GM18858 (cell line): ENCODE measurements at regions not wholly inside any gene's neighbourhood (a gene's known extent, or its start where the extent isn't known, plus 50 kb on each side); places are given as distances from the start of the nearest gene placed in this dataset.
"Not testable (repeated sequence)": the region's sequence is repeated elsewhere in the genome, so short reads cannot be mapped to it uniquely, and the experiment has no call there.

Experiments used
- ATAC-seq: cut with Tn5 transposase; IDR thresholded peaks from one replicate; pipeline ENCODE4 v1.9.1; 2021; ENCODE audit not compliant: unreplicated experiment

DNA sequence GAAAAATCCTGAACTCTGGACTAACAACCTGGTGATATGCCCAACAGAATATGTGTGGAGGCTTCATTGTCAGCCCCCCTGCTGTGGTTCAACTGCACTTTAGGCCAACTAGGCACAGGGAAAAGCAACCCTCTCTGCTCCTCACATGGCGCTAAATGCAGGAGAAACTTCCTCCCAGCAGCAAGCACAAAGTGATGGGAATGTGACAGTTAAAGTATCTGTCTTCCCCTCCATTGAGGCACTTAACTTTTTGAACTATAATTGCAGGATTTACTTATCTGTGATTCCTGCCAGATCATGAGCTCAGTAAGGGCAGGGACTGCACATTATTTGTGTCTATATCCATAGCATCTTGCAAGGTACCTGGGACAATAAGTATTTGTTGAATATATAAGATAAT lies 981.2 kb upstream of the KLHL29 start:
- ATAC-seq = no peak

DNA sequence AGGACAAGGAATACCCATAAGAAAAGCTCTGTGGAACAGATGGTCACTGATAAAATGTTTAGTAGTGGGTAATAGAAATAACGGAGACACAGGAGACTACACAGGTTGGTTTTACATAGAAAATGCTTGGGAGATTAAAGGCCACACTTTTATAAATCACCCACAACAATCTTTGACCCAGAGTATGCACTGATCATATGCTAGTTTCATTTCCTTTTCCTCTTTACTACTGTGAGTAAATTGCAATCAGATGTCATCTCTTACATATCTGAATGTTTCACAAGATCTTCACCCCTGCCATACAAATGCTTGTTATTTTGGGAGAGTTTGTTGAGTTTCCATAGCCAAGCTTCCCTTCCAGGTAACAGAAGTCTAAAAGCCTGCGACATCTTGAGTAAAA lies 978.4 kb upstream of the KLHL29 start:
- ATAC-seq = no peak

DNA sequence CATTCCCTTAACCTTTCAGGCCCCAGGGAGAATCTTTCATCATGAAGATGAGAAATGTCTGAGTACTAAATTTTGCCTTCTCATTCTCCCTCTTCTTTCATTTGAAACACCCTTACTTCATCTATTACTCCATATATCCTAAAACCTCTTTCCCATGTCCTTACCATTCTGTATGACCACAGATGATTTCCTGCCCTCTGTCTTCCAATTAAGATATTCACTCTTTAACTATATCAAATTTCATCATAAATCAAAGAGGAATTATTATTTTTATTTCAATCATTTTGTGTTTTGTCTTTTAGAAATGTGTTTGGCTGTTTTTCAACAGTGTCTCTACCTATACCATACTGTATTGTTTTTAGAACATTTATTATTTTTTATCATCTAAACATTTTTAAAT lies 964.9 kb upstream of the KLHL29 start:
- ATAC-seq = no peak

DNA sequence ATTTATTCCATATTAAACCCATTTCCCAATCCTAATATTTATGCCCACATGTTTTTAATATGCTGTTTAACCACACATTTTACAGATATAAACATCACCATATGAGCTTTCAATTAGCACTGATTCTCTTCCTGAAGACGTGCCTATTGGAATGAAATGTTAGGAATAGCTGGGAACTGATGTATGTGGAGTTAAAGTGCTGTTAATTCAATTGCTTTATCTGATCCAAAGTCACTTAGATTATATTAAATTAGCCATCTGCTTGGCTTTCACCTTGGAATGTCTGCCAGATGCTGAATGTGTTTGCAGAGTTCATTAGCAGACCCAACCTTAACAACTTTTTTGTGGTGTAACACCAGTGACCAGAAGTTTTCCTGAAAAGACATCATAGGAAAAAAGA lies 942.9 kb upstream of the KLHL29 start:
- no peak for ATAC-seq

DNA sequence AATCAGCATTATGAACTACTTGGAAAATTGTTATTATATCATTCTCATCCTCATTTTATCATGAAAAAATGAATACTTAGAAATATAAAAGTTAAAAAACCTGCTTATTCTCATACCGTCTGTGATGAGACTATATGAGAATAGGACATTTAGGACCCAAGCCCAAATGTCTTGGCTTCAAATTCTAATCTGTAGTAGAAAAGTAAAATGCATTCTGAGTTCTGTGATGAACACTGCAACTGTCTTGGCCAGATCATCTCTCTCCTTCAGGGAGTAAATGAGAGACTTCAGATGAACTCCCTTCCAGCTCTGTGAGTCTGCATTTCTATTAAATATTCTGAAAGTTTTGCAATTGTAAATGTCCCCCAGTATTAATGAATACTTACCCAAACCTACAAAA lies 940.7 kb upstream of the KLHL29 start:
- ATAC-seq = no peak

DNA sequence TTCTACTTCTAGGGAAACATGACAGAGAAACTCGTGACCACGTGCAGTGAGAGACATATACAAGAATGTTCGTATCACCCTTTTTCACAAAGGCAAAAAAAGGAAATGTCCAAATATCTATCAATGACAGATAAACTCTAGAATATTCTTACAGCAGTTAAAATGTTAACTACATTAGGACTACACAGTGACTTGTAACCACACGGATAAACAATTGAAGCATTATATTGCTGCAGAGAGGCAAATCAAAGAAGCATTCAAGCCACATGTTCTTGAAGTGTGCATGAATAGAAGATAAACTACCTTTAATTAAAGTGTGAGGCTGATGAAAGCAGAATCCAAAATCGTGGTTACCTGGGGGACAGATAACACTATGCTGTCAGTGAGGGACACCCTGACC lies 935.3 kb upstream of the KLHL29 start:
- no peak for ATAC-seq

DNA sequence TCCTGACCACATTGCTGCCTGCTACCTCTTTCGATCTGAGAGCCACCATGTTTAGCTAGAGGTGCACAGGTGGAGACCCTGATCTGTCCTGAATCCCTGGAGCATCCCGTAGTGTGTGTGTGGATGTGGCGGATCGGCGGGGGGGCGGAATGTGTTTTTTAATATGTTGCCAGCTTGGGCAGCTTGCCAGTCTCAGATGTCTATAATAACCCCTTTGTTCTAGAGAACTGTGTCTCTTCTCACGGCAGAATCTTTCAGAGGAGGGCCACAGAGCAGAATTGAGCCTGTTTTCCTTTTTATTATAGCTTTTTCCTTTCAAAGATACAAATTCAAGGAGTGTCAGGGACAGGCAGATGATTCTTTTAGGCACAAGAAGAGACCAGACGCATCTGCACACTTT lies 934.1 kb upstream of the KLHL29 start:
- ATAC-seq = no peak

DNA sequence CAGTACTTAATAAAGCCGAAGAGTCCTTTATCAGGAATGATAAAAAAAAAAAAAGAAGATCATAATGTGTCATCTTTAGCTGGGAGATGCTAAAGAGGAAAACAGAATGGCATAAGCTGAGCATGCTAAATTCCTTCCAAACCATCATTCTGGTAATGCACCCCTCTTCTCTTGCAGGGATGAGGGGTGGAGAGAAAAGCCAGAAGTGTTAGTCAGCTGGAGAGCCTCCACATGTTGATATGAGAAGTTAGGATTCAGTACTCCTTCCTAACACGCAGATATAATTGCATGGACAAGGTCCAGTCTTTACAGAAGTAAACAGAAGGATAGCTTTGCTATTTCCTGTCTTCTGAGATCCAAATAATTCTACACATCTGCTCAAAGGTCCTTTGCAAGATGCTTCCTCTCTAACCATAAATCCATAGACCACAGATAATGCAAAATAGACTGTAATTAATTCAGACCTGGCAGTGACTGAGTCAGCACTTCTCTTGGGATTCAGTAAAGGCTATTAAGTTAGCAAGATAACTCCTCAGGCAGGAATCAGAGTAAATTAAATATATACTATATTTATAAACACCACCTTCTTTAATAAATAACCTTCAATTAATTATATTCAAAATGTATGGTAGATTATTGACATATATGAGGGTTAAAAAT lies 930.0 kb upstream of the KLHL29 start:
- ATAC-seq = no peak

DNA sequence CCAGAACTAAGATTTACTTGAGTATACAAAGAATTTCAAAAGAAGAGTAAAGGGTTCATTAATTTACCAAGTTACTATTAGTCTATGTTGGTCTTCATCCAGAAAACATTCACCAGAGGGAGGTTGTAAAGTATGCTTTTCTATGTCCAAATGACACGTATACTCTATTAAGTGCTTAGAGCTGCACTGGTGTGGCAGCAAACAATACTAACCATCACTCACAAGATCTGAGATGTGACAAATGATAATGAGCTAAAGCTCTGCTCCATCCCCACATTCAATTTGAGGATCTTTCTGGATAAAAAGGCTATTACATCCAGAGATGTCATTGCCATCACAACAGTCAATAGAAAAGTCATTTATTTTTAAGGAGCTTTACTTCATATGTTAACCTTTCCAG lies 926.5 kb upstream of the KLHL29 start:
- ATAC-seq = no peak

DNA sequence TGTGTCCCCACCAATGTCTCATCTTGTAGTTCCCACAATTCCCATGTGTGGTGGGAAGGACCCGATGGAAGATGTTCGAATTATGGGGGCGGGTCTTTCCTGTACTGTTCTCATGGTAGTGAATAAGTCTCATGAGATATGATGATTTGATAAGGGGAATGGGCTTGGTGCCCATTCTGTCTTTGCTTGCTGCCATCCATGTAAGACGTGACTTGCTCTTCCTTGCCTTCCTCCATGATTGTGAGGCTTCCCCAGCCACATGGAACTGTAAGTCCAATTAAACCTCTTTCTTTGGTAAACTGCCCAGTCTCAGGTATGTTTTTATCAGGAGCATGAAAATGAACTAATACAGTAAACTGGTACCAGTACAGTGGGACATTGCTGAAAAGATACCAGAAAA lies 909.9 kb upstream of the KLHL29 start:
- not testable (repeated sequence) for ATAC-seq

DNA sequence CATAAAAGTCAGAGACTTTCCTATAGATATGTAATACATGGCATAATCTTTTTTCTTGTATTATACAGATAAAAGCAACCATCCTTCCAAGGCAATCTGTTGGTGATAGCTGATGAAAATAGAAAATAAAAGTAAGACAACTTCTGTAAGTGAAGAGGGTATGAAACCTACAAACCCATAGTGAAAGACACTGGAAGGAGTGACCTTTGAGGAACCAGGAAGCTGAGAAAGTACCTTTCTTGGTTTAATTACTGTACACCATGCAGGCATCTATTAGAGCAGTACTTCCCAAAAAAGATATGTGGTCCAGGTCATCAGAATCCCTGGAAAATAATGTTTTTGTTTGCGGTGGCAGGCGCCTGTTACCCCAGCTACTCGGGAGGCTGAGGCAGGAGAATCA lies 906.6 kb upstream of the KLHL29 start:
- ATAC-seq = no peak

DNA sequence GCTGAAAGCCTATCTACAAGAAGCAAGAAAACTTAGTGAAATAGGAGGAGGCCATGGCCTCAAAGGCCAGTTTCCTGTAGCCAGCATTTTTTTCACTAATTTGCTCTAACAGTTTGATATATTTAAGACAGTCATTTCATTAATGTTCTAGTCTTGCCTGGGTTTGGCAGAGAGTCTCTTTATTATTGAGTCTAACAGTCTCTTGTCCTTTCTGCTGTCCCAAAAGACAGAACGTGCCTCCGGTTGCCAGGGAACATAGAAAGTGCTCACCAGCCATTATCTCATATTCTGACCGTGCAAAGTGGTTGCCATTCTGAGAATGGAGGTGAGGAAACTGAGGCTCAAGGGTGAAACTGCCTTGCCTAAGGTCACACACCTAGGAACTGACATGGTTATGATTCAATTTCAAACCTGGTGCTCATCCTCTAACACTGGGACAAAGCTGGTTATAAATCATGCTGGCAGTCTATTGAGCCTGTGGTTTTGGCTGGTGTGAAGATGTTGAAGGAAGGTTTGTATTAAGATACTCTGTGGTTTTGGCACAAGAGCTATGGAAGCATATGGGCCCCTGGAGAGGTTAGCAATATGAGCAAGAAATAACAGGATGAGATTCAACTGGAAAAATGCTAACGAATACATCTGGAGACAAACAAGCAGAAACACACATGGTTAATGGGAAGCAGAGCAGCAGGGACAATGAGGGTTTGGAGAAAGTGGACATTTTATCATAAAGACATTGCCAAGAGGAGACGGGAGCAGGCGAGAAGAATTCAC lies 903.3 kb upstream of the KLHL29 start:
- no peak for ATAC-seq

DNA sequence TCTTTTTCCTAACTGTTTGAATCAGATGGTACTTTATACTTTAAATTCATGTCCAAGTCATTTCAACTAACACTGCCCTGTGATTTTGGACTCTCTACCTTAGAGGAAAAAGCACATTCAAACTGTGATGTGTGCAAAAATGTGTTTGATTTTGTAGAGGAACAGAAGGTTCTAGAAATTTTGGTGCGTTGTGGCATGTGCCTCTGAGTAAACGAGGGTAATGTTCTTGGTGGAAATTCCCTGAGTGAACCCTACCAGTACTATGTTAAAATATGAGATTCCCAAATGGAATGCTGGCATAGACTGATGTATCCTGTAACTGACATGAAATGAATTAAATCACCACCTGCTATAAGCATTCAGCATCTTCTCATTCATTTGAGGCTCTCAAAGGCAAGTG lies 901.9 kb upstream of the KLHL29 start:
- no peak for ATAC-seq

DNA sequence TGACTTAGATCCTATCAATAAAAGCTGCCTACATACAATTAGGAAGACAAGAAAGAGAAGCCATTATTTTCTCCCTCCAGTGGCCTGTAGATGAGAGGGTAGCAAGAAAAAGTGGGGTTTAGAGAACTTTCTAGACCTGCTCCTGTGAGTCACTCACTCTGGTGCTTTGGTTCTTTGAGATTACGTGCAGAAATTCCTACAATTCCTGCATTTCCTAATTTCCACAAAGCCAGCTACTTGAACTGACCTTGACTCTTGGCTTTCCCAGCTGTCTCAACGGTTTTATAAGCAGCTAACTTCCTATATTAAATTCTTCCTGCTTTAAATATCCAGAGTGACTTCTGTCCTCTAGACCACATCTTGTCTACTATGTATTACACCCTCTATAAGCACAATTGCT lies 899.5 kb upstream of the KLHL29 start:
- ATAC-seq = no peak

DNA sequence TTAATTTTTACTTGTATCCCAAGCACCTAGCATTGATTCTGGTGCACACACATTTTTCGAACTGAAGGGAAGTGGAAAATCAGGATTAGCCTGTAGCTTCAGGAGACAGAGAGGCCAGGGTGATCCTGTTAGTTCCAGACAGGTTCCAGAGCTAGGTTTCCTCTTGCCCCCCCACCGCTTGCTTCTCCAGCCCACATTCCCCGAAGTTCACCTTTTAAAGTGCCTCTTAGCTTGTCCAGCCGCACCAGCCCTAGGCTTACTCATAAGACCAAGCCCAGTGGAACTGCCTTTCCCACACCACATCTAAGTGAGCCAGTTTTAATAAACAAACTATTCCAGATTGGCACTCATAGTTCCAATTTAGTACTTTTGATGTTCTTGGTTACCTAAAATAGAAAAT lies 898.6 kb upstream of the KLHL29 start:
- ATAC-seq = no peak

DNA sequence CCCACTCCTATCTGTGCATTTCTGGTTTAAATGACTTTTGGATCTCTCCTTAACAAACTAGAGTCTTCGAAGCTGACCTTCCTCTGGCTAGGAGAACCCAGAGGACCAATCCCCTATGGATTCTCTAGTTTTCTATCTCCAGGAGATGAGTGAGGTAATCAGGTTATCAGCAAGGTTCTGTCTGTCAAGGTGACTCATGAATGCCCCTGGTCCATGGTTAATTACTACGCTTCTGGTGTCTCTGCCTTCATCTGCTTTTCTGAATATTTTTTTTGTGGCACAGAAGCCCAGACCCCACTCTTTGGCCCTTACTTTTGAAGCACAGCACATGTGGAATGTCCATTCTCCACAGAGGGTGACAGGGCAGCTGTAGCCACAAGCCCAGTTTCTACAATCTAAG lies 897.9 kb upstream of the KLHL29 start:
- no peak for ATAC-seq

DNA sequence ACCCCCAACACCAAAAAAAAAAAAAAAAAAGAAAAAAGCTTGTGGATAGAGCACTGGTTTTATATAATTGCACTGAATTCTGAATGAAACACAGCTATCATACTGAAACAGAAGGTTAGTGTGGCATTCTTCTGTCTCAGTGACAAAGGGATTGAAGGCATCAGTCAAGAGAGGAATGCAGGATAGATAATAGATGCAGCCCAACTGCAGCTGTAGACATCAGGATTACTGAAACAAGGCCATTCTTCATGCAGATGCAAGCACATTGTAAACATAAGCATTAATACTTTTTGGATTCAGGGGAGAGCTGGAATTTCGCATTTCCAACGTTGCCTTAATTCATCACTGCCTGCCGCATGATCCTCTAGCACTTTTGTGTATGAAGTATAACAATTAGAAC lies 897.4 kb upstream of the KLHL29 start:
- no peak for ATAC-seq

DNA sequence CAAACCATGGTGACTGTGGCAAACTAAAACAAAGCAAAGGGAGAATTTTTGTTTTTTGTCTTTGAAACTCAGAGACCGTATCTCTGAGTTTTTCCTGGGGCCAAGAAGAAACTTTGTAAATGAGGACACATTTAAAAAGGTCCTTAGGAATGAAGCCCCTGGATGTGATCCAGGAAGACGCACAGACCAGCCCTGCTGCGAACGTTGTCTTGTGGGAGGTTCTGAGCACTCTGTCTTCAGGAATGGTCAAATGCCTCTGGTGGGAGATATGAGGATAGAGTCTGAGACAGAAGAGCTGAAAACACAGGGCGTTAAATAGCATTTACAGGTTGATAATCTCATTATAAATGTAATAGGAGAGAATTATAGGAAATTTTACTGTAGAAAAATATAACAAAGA lies 893.5 kb upstream of the KLHL29 start:
- no peak for ATAC-seq

DNA sequence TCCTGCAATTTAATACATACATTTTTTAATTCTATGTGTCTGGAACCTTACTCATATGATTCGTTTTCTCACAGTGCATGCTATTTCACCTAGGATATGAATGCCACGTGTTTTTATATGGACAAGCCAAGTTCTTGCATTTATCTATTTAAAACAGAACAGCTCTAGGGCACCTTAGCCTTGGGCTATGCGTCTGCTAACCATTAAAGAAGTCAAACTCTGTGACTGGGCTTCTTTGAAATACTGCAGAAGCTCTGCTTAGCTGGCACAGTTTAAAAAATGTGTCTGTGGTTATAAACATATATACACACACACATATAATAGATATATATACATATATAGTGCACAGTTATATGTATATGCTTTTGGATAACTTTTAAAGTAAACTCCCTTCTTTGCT lies 890.8 kb upstream of the KLHL29 start:
- no peak for ATAC-seq

DNA sequence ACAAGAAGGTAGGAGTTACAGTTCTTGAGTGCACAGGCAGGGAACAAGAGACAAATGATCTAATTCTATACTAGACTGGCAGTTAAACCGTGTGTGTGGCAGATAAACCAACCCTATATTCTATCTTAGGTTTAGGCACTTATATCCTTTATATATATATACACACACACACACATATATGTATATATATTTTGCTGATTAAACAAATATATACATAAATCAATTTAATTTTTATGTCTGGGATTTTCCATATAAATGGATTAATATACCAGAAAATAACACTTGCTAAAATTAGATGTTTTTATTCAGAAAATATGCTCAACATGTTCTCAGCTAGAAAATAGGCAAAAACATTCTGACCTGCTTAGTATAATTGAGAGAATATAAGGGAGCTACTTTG lies 887.9 kb upstream of the KLHL29 start:
- ATAC-seq = no peak

DNA sequence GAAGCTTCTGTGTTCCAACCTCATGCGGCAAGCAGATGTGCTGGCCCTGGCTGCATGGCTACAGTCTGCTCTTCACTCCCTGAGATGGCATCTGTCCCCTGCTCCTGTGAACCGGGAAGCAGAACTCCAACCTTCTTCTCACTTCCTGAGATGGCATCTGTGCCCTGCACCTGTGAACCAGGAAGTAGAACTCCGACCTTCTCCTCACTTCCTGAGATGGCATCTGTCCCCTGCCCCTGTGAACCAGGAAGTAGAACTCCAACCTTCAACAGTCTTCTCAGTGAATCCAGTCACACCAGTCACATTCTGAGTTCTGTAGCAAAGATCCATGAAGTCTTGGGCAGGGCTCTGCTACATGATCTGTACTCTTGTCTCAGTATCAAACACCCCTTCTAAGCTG lies 887.2 kb upstream of the KLHL29 start:
- ATAC-seq = no peak

DNA sequence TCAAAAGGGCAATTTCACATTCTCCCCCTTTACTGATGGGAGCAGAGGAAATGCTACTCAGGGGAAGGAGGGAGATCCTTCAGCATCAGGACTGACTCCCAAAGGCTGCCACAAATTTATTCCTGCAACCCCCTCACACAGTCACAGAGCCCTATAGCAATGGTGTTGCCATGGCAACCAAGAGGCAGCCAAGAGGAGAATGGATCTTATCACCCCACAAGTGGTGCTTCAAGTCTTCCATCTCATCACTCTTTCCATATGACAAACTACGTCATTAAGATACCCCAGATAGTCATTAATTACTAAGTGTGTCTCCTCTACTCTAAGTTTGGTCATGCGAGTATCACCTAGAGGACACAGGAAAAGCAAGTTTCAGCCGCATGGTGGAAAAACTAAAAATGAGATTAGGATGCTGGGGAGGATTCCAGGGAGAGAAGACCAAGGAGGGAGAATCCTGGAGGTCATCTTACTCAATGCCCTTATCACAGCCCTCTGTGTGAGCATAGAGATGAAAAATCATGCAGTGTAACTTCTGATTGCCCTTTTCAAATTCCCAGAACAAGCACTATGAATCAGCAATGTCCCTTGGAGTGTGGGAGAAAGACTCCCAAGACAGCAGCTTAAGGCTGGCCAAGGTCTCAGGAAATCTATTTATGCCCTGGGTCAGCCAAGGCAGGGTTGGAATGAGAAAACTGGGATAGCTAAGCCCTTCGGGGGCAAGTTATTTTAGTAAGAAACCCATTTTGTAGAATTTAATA lies 885.7 kb upstream of the KLHL29 start:
- ATAC-seq = no peak
